ENCODE measurements at regions not wholly inside any gene's neighbourhood (a gene's known extent, or its start where the extent isn't known, plus 50 kb on each side); places are given as distances from the start of the nearest gene placed in this dataset.

DNA sequence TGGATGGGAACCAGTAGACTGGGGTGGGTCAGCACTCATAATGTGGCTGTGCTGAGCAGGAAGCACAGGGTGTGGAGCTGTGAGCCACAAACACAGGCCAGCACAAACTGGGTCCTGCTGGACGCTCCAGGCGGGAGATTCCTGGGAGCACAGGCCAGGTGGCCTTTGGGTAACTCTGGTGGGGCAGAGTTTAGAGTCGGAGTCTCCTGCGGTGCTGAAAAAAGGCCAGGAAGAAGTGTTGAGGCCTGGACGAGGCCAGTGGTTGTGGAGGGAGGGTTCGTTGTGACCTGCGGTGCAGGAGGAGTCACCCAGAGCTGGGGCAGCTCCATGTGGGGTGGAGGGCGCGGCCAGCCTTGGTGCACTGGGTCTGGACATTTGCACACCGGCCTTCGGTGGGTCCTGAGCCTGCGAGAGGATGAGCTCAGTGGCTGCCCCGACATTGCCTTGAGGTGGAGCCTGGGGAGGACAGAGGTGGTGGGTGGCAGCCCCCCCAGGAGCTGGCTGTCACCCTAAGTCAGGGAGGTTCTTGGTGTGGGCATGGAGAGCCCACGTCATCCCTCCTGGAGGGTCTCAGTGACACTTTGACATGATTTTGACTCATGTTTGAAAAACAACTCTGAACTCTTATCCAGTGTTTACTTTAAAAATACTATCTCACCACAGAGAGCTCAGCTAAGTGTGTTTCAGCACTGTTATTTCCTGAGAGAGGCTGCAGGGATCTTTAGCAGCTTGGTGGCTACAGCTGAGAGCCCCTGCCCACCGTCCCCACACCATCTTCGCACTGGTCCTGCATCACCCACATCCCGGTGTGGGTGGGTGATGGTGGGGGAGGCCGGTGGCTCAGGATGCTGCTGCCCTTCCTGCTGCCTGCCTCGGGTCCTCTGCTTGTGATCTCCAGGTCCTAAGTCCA, 98.7 kb downstream of the NPIPB11 start:
- TF ChIP-seq, protein P1, sequence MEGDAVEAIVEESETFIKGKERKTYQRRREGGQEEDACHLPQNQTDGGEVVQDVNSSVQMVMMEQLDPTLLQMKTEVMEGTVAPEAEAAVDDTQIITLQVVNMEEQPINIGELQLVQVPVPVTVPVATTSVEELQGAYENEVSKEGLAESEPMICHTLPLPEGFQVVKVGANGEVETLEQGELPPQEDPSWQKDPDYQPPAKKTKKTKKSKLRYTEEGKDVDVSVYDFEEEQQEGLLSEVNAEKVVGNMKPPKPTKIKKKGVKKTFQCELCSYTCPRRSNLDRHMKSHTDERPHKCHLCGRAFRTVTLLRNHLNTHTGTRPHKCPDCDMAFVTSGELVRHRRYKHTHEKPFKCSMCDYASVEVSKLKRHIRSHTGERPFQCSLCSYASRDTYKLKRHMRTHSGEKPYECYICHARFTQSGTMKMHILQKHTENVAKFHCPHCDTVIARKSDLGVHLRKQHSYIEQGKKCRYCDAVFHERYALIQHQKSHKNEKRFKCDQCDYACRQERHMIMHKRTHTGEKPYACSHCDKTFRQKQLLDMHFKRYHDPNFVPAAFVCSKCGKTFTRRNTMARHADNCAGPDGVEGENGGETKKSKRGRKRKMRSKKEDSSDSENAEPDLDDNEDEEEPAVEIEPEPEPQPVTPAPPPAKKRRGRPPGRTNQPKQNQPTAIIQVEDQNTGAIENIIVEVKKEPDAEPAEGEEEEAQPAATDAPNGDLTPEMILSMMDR (IDR thresholded peaks at IDR 0.05) = no peak
- no peak for TF ChIP-seq POLR2A (IDR thresholded peaks at IDR 0.05)
- no peak for TF ChIP-seq EP300 (IDR thresholded peaks at IDR 0.05)

Data from tibial nerve (tissue), 4 donors.